Nephron (organoid): ENCODE measurements at regions not wholly inside any gene's neighbourhood (a gene's known extent, or its start where the extent isn't known, plus 50 kb on each side); places are given as distances from the start of the nearest gene placed in this dataset.

Experiments
- H3K27ac Mint-ChIP-seq, 3 experiments: 2 replicates each; pipeline ENCODE4 v1.8.0; 2020; ENCODE audit warnings: mixed read lengths in 3 of 3, mild to moderate bottlenecking in 2 of 3, moderate library complexity in 1 of 3
- H3K27me3 Mint-ChIP-seq: 2 replicates; pipeline ENCODE4 v1.8.0; 2021; ENCODE audit warnings: low read depth, mild to moderate bottlenecking, moderate library complexity, mixed read lengths
- H3K36me3 Mint-ChIP-seq: 2 replicates; pipeline ENCODE4 v1.8.0; 2020; ENCODE audit warnings: low read depth, mixed read lengths
- H3K4me1 Mint-ChIP-seq: 2 replicates; pipeline ENCODE4 v1.8.0; 2020; ENCODE audit warnings: mixed read lengths
- H3K4me3 Mint-ChIP-seq, 3 experiments: 2 replicates each; pipeline ENCODE4 v1.8.0; 2020; ENCODE audit warnings: mild to moderate bottlenecking in 3 of 3, mixed read lengths in 3 of 3, moderate library complexity in 2 of 3
- H3K9me3 Mint-ChIP-seq: 2 replicates; pipeline ENCODE4 v1.8.0; 2020; ENCODE audit warnings: mixed read lengths
- TF ChIP-seq, protein P1 (sequence below), 3 experiments: fragments of 200-600 bp; sonication (generic); IDR thresholded peaks; one replicate each; pipeline ENCODE4 v1.5.0; 2021; ENCODE audit warnings: antibody characterized with exemption in 3 of 3; ENCODE audit not compliant: unreplicated experiment in 3 of 3

DNA sequence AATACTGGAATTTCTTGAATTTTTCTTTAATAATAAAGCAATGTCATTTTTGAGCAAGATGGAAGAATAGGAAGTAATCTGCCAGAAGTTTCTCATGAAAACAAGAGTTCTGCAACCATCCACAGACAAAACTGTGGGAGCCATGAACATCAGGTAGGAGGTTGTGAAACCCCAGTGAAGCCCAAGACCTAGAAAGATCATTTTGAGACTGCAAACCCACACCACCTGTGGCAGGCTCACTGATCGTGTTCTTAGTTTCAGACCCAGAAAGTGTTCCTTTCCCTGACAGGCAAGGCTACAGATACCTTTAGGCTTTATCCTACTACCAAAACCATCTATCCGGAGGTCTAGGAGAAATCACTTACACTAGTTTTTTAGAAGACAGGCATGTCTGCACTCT is 2189.8 kb upstream of the PCDH20 start:
- Mint-ChIP-seq H3K9me3 (peaks cover 25% of the 10 kb centered on the region), H3K27ac (no peak overlapping the region), H3K4me3 (no peak overlapping the region), H3K4me1 (no peaks in the 10 kb centered on the region), H3K36me3 (peaks cover 8% of the 10 kb centered on the region), H3K27me3 (peaks cover 3% of the 10 kb centered on the region)
- TF ChIP-seq, protein P1, sequence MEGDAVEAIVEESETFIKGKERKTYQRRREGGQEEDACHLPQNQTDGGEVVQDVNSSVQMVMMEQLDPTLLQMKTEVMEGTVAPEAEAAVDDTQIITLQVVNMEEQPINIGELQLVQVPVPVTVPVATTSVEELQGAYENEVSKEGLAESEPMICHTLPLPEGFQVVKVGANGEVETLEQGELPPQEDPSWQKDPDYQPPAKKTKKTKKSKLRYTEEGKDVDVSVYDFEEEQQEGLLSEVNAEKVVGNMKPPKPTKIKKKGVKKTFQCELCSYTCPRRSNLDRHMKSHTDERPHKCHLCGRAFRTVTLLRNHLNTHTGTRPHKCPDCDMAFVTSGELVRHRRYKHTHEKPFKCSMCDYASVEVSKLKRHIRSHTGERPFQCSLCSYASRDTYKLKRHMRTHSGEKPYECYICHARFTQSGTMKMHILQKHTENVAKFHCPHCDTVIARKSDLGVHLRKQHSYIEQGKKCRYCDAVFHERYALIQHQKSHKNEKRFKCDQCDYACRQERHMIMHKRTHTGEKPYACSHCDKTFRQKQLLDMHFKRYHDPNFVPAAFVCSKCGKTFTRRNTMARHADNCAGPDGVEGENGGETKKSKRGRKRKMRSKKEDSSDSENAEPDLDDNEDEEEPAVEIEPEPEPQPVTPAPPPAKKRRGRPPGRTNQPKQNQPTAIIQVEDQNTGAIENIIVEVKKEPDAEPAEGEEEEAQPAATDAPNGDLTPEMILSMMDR (IDR thresholded peaks at IDR 0.05; ENCODE audit: unreplicated experiment in 3 of 3) = no peak

DNA sequence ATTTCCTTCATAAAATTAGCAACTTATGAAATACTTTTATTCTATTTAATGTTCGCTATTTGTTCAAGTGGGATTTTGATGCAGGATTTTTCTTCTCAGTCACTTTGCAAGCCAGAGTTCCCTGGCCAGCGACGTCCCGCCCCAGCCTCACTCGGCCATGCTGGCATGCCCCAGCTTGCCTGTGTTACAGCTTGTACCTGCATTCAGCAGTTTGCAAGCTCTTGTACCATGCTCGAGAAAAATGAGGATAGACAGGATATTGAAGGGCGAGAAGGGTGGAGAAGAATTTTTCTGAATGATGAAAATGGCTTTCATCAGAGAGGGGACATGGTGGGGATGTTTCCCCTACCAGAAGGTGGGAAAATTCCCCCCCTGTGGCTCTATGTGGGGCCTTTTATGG is 2180.2 kb upstream of the PCDH20 start:
- Mint-ChIP-seq H3K27ac (no peak overlapping the region), H3K36me3 (no peaks in the 10 kb centered on the region), H3K4me1 (no peaks in the 10 kb centered on the region), H3K4me3 (no peak overlapping the region), H3K27me3 (no peaks in the 10 kb centered on the region), H3K9me3 (no peaks in the 10 kb centered on the region)
- TF ChIP-seq, protein P1 (IDR thresholded peaks at IDR 0.05; ENCODE audit: unreplicated experiment in 3 of 3) = no peak

- TF ChIP-seq, protein P1 (IDR thresholded peaks at IDR 0.05; ENCODE audit: unreplicated experiment in 3 of 3) = no peak
- Mint-ChIP-seq H3K27me3 (peaks cover 4% of the 10 kb centered on the region), H3K4me3 (no peak overlapping the region)
These were observed 2170.8 kb upstream of the PCDH20 start for GRCh38 chr13:63586467-63586866.

DNA sequence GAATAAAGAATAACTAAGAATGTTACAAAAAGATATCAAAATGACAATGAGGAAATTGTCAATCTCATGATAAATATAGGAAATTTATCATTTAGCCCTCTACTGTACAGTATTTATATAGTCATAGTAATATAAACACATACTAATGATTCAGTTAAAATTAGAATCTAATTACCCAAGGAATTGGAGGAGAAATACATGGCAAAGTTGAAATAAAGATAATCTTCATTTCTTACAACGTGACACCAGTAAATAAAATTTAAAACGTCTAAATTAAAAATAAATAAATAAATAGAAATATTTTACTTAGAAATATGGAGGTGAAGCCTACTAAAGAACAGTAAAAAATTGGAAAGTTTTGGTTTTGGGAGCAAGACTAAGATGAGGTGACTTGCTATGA is 2163.1 kb upstream of the PCDH20 start:
- H3K4me1 Mint-ChIP-seq = peaks cover 6% of the 10 kb centered on the region
- H3K4me3 Mint-ChIP-seq = no peak overlapping the region
- TF ChIP-seq, protein P1 (IDR thresholded peaks at IDR 0.05; ENCODE audit: unreplicated experiment in 3 of 3) = no peak
- H3K27me3 Mint-ChIP-seq = no peaks in the 10 kb centered on the region
- peaks cover 19% of the 10 kb centered on the region for H3K9me3 Mint-ChIP-seq
- H3K36me3 Mint-ChIP-seq = peaks cover 3% of the 10 kb centered on the region
- H3K27ac Mint-ChIP-seq = no peak overlapping the region

More at GRCh38 chr13:63586467-63586866, 2170.8 kb upstream of the PCDH20 start:
- H3K9me3 Mint-ChIP-seq = peaks cover 13% of the 10 kb centered on the region
- H3K36me3 Mint-ChIP-seq = no peaks in the 10 kb centered on the region
- no peaks in the 10 kb centered on the region for H3K4me1 Mint-ChIP-seq
- no peak overlapping the region for H3K27ac Mint-ChIP-seq

GRCh38 chr13:63567031-63567430 is 2151.4 kb upstream of the PCDH20 start:
- Mint-ChIP-seq H3K27ac (no peak overlapping the region), H3K9me3 (no peaks in the 10 kb centered on the region)

GRCh38 chr13:63554157-63554556 is 2138.5 kb upstream of the PCDH20 start:
- no peak overlapping the region for H3K27ac Mint-ChIP-seq
- no peaks in the 10 kb centered on the region for H3K27me3 Mint-ChIP-seq
- TF ChIP-seq, protein P1 (IDR thresholded peaks at IDR 0.05; ENCODE audit: unreplicated experiment in 3 of 3) = no peak
- H3K36me3 Mint-ChIP-seq = no peaks in the 10 kb centered on the region
- H3K4me3 Mint-ChIP-seq = no peak overlapping the region
- no peaks in the 10 kb centered on the region for H3K9me3 Mint-ChIP-seq
- H3K4me1 Mint-ChIP-seq = no peaks in the 10 kb centered on the region

More at GRCh38 chr13:63567031-63567430, 2151.4 kb upstream of the PCDH20 start:
- no peak overlapping the region for H3K4me3 Mint-ChIP-seq
- H3K4me1 Mint-ChIP-seq = no peaks in the 10 kb centered on the region
- no peaks in the 10 kb centered on the region for H3K27me3 Mint-ChIP-seq
- H3K36me3 Mint-ChIP-seq = no peaks in the 10 kb centered on the region
- TF ChIP-seq, protein P1 (IDR thresholded peaks at IDR 0.05; ENCODE audit: unreplicated experiment in 3 of 3) = no peak
